22Rv1 (cell line): ENCODE measurements at regions not wholly inside any gene's neighbourhood (a gene's known extent, or its start where the extent isn't known, plus 50 kb on each side); places are given as distances from the start of the nearest gene placed in this dataset.

Source experiments
- CTCF ChIP-seq: fragments of 450-650 bp; IDR thresholded peaks from 2 replicates; pipeline ENCODE4 v1.5.1; 2017; ENCODE audit warnings: mild to moderate bottlenecking
- ZFX ChIP-seq: fragments of 450-650 bp; IDR thresholded peaks from 2 replicates; pipeline ENCODE4 v1.6.1; 2017; ENCODE audit warnings: antibody characterized with exemption, borderline replicate concordance

GRCh38 chr6:168819546-168819945, 378.6 kb downstream of the SMOC2 start:
- TF ChIP-seq CTCF (no peak), ZFX (no peak)
